ENCODE measurements at regions not wholly inside any gene's neighbourhood (a gene's known extent, or its start where the extent isn't known, plus 50 kb on each side); places are given as distances from the start of the nearest gene placed in this dataset.

DNA sequence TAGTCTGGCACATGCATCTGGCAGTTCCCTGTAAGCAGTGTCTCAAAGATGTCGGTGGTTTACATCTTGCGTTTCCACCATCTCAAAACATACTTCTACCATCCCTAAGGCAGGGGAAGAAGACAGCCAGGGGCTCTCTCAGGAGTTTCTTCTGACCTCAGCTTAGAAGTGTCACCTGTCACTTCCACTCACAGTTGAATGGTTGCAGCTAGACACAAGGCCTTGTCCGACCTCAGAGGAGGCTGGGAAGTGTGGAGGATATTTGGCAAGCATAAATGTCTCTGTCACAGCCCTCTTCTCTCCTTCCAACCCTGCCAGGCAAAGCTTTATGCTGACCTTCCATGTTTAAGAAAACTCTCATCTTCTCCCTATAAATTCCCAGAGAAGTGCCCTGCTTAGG lies 193.3 kb downstream of the HERPUD2 start:
- DNase-seq (ENCODE audit: low read depth): no peak

DNA sequence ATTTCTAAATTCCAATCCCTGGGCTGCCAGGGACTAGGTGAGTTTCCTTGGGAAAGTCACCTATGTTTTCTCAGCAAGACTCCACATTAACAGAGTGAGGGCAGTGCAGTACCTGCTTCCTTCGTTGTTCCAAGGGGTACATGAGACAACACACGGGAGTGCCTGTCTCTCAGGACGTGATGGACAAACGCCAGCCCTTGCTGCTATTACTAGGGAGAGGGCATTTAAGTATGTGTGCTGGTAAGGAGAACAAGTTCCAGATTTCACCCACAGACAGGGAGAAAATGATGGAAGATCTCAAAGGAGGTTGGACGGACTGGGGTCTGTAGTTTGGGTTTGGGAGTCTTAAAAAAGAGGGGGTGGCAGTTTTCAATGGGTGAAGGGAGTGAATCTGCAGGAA lies 195.7 kb downstream of the HERPUD2 start:
- no peak for DNase-seq (ENCODE audit: low read depth)

DNA sequence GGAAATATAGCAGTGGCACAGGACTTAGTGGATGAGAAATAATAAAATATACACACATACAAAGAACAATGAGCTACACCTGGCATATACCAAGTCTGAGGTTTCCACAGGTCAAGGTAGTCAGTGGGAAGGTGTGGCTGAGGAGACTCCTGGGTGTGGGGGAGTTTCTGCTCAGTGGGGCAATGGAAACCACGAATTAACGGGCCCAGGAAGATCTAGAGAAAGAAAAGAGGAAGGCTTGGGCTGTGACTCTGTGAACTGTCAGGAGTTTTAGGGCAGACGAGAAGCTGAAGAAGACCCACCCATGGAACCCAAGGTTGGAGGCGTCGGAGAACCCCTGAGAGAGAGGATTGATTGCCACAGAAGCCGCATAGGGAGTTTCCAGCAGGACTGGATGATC lies 196.5 kb downstream of the HERPUD2 start:
- no peak for DNase-seq (ENCODE audit: low read depth)

DNA sequence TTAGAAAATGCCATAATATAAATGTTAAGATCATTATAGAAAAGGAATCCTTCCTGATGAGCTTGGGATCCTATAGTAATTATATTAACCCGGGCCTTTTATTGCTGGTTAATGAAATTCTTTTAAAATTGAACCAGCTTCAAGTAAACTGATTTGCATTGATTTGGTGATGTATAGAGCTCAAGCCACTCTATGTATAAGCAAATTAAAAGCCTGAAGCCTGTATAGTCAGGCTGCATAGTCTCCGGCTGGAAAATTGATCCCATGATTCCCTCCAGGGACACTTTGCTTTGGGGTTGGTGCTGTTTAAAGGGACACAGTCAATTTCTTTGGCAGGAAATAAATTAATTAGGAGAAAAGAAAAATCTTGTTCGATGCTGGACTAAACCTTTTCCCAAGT lies 199.1 kb downstream of the HERPUD2 start:
- no peak for DNase-seq (ENCODE audit: low read depth)

- DNase-seq (ENCODE audit: low read depth): no peak
Measured at GRCh38 chr7:35495377-35495776, 199.6 kb downstream of the HERPUD2 start.

DNA sequence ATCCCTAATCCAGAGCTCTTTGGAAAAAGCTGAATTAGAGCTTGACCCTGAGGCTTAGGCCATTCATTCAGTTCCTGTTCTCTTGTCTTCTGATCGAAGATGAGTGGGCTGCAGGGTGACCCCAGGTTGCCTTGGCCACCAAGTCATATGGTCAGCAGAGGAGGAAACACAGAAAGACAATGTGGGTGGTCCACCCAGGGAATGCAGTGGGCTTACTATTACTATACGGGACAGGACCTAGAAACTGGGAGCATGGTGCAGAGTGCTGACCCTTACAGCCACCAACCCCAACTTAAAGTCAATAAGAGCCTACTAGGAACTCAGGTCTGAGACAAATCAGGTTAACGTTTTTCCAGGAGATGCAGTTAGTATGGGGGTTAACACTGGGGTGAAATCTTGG lies 200.5 kb downstream of the HERPUD2 start:
- DNase-seq (ENCODE audit: low read depth): no peak

- no peak for DNase-seq (ENCODE audit: low read depth)
Measured at GRCh38 chr7:35492451-35493175, 202.3 kb downstream of the HERPUD2 start.

DNA sequence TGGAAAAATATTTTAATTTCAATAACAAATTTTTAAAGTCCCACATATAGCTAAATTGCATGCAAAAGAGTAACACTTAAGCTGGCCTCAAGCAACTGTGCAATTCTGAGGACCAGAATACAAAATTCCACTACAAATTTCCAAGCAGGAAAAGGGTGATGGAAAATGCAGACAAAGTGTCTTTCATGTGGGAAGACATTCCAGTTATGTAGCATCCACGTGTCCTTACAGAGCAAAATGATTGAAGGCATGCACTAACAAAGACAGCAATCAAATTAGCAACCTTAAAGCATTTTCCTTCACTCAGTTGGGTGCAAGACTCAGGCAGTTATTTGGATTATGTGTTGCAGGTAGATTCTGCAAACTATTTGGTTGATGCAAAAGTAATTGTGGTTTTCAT lies 203.7 kb downstream of the HERPUD2 start:
- no peak for DNase-seq (ENCODE audit: low read depth)

- DNase-seq (ENCODE audit: low read depth): no peak
Measured at GRCh38 chr7:35487841-35488240, 207.1 kb downstream of the HERPUD2 start.

DNA sequence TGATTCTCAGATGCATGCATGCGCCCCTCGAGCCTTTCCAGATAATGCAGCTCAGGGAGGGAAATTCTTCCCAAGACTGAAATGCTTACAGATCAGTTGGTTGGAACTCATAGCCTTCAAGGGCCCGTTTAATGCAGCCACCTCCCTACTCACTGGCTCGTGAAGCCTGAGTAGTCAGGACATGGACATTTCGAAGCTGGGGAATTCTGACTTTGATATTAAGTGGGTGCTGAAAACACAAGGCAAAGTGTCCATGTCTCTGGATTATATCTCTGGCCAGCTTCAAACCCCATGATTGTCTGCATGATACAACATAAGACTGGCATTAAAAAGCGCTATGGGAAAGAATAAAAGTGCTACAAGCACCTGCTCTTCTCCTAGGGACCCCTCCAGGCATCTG lies 207.5 kb downstream of the HERPUD2 start:
- DNase-seq (ENCODE audit: low read depth): no peak

DNA sequence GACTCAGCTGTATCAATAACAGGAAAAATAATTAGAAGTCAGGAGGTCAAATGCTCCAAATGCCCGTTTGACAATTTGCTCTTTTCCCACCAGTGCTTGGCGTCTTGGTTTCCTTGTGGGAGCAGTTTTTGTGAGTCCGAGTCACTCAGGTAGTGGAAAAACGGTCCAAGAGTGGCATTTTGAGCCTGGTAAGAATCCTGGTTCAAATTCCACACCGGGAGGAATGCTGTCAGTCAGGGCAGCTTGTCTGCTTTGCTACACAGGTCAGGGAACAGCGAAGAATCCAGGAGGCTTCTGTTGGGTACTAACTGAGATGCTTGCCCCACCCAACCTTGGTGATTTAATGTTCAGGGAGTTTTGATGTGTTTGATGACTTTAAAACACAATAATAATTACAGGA lies 209.5 kb downstream of the HERPUD2 start:
- DNase-seq (ENCODE audit: low read depth): no peak

GRCh38 chr7:35483568-35483967 lies 211.4 kb downstream of the HERPUD2 start:
- DNase-seq (ENCODE audit: low read depth): no peak

- DNase-seq (ENCODE audit: low read depth): no peak
Measured at GRCh38 chr7:35482231-35482630, 212.7 kb downstream of the HERPUD2 start.

GRCh38 chr7:35480806-35481205 lies 214.1 kb downstream of the HERPUD2 start:
- DNase-seq (ENCODE audit: low read depth): no peak

- no peak for DNase-seq (ENCODE audit: low read depth)
Measured at GRCh38 chr7:35477609-35478008, 217.3 kb downstream of the HERPUD2 start.

- no peak for DNase-seq (ENCODE audit: low read depth)
Measured at GRCh38 chr7:35474100-35474499, 220.2 kb upstream of the TBX20 start.

DNA sequence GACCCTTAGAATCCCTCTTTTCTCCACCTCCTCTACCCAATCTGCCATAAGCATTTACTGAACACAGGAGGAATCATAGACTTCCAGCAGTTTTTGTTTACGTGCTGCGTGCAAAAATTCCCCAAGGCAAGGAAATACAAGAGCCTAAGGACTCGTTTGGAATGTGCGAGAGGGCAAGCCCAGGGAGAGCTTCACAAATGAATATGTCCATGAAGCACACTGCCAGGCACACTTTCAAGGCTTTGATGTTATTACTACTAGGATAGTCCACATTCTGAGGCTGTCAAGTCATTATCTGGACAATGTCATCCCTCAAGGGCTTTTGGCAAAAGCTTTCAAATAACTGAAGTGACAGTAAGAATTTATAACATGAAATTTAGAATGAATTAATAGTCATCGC lies 214.7 kb upstream of the TBX20 start:
- no peak for DNase-seq (ENCODE audit: low read depth)

DNA sequence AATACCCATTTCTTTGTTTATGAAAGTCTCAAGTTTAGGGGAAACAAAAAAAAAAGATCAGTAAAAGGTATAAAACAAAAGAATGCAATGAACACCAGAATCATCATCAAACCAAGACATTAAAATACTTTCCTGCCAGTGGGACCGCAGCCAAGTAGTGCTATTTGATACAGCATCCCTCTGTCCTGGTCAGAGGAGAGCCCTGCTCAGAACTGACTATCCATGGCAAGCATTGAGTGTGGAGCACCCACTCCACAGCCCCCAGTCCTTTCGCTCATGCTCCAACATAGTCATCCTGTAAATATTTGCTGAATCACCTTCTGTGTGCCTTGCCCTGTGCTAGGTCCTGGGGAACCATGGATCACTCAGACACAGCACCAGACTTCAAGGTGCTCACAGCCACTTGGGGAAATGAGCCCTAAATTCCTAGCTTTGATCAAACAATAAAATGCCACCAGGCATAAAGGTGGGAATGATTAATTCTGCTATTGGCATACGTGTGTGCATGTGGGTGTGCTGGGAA lies 213.6 kb upstream of the TBX20 start:
- DNase-seq (ENCODE audit: low read depth): no peak

- DNase-seq (ENCODE audit: low read depth): no peak
Measured at GRCh38 chr7:35465791-35466336, 212.0 kb upstream of the TBX20 start.

DNA sequence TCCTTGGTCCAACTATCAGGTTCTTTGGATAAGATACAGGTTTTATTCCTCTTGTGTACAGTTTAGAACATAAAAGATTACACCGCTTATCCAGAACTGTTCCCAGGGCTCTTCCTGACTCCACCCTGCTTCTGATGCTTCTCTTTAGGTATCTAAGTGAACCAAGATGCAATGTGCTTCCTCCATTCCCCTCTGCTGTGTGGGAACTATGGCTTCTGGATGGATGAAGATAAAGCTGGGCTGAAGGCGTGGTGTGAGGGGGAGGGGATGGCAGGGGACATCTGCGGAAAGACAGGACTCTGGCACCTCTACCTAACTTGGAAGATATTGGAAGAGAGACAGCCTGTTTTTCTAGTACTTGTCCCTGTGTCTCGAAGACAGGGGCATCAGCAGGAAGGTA lies 209.9 kb upstream of the TBX20 start:
- no peak for DNase-seq (ENCODE audit: low read depth)

DNA sequence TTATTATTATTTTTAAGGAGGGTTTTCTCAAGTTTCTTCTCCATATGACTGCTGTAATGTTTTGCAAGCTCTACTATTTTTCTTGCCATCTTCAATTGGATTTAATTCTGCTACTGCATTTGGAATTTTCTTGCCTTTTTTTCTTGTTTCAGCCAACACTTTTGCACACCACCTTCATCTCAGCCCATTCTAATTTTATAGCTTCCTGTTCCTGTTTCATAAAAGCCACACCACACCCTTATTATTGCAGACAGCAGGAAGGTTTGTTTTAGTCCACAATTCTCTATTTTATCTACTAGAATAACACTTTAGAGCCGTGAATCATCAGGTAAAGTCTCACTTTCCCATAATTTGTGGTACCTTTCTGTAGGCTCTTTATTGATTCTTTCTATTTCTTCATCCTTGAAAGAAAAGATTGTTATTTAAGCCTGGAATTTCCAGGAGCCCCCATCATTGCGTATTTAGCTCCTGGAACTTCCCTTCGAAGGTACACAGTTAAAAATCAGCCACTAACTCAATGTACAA lies 209.3 kb upstream of the TBX20 start:
- DNase-seq (ENCODE audit: low read depth): no peak

DNA sequence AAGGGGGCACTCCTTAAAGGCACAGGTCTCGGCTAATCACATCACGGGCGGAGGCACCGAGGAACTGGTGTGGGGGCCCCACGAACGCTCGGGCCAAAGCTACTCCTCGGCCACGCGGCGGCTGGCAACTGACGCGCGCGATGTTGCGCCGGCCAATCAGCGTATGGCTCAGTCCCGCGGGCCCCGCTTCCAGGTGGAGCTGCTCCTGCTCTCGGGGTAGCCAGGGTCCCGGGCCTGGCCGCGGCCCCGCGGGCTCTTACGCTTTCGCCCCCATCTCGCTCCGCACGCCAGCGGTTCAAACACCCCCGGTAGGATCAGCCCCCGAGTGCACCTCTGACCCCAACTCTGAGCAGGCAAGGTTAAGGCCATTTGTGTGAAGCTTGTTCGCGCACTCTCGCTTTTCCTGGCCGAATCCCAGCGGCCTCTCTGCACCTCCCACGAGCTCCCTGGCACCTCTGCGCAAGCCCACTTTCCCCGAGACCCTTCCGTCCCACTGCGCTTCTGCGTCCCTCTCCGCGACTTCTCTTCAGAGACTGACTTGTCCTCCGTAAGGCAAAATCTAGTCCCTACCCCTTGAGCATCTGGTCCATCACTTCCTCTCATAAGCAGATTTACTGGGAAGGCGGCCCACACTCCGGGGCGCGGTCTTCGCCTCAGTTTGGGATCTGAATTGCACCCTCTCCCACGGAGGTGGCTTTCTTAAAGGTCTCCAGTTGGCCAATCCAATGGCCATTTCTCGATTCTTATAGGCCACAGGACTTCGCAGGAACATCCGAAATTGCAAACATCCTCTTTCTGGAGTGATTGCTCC lies 200.9 kb upstream of the TBX20 start:
- no peak for DNase-seq (ENCODE audit: low read depth)

Measured in iris pigment epithelial cell (primary cell).